Neural cell (in vitro differentiated cells): ENCODE measurements at regions not wholly inside any gene's neighbourhood (a gene's known extent, or its start where the extent isn't known, plus 50 kb on each side); places are given as distances from the start of the nearest gene placed in this dataset.

ENCODE experiments used
- H2AFZ ChIP-seq: fragments of 200-600, 300-800 bp; sonication (generic), shearing (Covaris generic); 2 replicates; pipeline ENCODE4 v1.6.0; 2014; ENCODE audit warnings: low read depth, mild to moderate bottlenecking, antibody characterized with exemption, low read length, moderate library complexity
- H3F3A ChIP-seq: fragments of 200-600 bp; shearing (Covaris generic); 2 replicates; pipeline ENCODE4 v1.6.1; 2016; ENCODE audit warnings: mild to moderate bottlenecking, moderate library complexity, mixed read lengths, antibody characterized with exemption, low read length; ENCODE audit not compliant: insufficient read depth, poor library complexity, severe bottlenecking
- H3K27ac ChIP-seq: fragments of 200-600, 300-800 bp; sonication (generic), shearing (Covaris generic); 2 replicates; pipeline ENCODE4 v1.5.1; 2014; ENCODE audit warnings: mild to moderate bottlenecking, low read length, moderate library complexity
- H3K27me3 ChIP-seq: fragments of 300-800, 200-600 bp; sonication (generic), shearing (Covaris generic); 2 replicates; pipeline ENCODE4 v1.6.0; 2014; ENCODE audit warnings: mild to moderate bottlenecking, low read depth, low read length, moderate library complexity; ENCODE audit not compliant: insufficient read depth
- H3K36me3 ChIP-seq: fragments of 300-800, 200-600 bp; sonication (generic), shearing (Covaris generic); 2 replicates; pipeline ENCODE4 v1.5.1; 2014; ENCODE audit warnings: mild to moderate bottlenecking, antibody characterized with exemption, low read length, moderate library complexity; ENCODE audit not compliant: insufficient read depth
- H3K4me2 ChIP-seq: fragments of 300-800, 200-600 bp; sonication (generic), shearing (Covaris generic); 2 replicates; pipeline ENCODE4 v1.6.0; 2014; ENCODE audit warnings: mild to moderate bottlenecking, low read length
- H3K4me3 ChIP-seq: fragments of 300-800, 200-600 bp; sonication (generic), shearing (Covaris generic); 2 replicates; pipeline ENCODE4 v1.5.1; 2014; ENCODE audit warnings: mild to moderate bottlenecking, low read length, moderate library complexity
- H3K79me2 ChIP-seq: fragments of 200-600 bp; shearing (Covaris generic); replicated peaks from 2 replicates; pipeline ENCODE4 v1.6.0; 2014; ENCODE audit warnings: mild to moderate bottlenecking, low read length, moderate library complexity; ENCODE audit not compliant: insufficient read depth
- H3K9ac ChIP-seq: fragments of 300-800, 200-600 bp; sonication (generic), shearing (Covaris generic); 2 replicates; pipeline ENCODE4 v1.6.1; 2016; ENCODE audit warnings: mild to moderate bottlenecking, low read length, mixed read lengths
- H3K9me2 ChIP-seq: fragments of 200-600 bp; shearing (Covaris generic); 2 replicates; pipeline ENCODE4 v1.6.1; 2016; ENCODE audit warnings: mild to moderate bottlenecking, low read length, mixed read lengths; ENCODE audit not compliant: insufficient read depth
- H3K9me3 ChIP-seq: fragments of 200-600, 300-800 bp; sonication (generic), shearing (Covaris generic); 2 replicates; pipeline ENCODE4 v1.6.1; 2016; ENCODE audit warnings: mild to moderate bottlenecking, mixed run types, low read length, moderate library complexity, mixed read lengths
- H4K20me1 ChIP-seq: fragments of 200-600 bp; shearing (Covaris generic); 2 replicates; pipeline ENCODE4 v1.6.1; 2016; ENCODE audit warnings: mild to moderate bottlenecking, mixed run types; ENCODE audit not compliant: insufficient read depth
- EP300 ChIP-seq: fragments of 450-650 bp; conservative IDR thresholded peaks from 2 replicates; pipeline ENCODE4 v1.6.1; 2014; ENCODE audit warnings: antibody characterized with exemption, mild to moderate bottlenecking, moderate library complexity; ENCODE audit not compliant: poor library complexity, severe bottlenecking
- EZH2 ChIP-seq: fragments of 200-600, 300-800 bp; shearing (Covaris generic), sonication (generic); IDR thresholded peaks from 2 replicates; pipeline ENCODE4 v1.6.1; 2014; ENCODE audit warnings: antibody characterized with exemption, low read length, borderline replicate concordance, mild to moderate bottlenecking; ENCODE audit not compliant: insufficient read depth, poor library complexity, severe bottlenecking
- MXI1 ChIP-seq: fragments of 450-650 bp; conservative IDR thresholded peaks from 2 replicates; pipeline ENCODE4 v1.6.1; 2014; ENCODE audit warnings: antibody characterized with exemption, mild to moderate bottlenecking; ENCODE audit not compliant: poor library complexity, severe bottlenecking
- POLR2AphosphoS5 ChIP-seq: IDR thresholded peaks from 2 replicates; pipeline ENCODE4 v1.6.1; 2012
- RAD21 ChIP-seq: fragments of 450-650 bp; conservative IDR thresholded peaks from 2 replicates; pipeline ENCODE4 v1.6.1; 2014; ENCODE audit warnings: antibody characterized with exemption, mild to moderate bottlenecking, moderate library complexity
- SMC3 ChIP-seq: fragments of 450-650 bp; conservative IDR thresholded peaks from 2 replicates; pipeline ENCODE4 v1.6.1; 2014; ENCODE audit warnings: antibody characterized with exemption, mild to moderate bottlenecking, moderate library complexity; ENCODE audit not compliant: poor library complexity
- TAF1 ChIP-seq: IDR thresholded peaks from 2 replicates; pipeline ENCODE4 v1.6.1; 2012; ENCODE audit warnings: low read depth
- TF ChIP-seq, protein P1 (sequence below): IDR thresholded peaks from 2 replicates; pipeline ENCODE4 v1.6.1; 2012; ENCODE audit warnings: borderline replicate concordance
- TF ChIP-seq, protein P2 (sequence below): fragments of 450-650 bp; IDR thresholded peaks from 2 replicates; pipeline ENCODE4 v1.5.1; 2014; ENCODE audit warnings: antibody characterized with exemption, mild to moderate bottlenecking, moderate library complexity; ENCODE audit not compliant: poor library complexity, severe bottlenecking

DNA sequence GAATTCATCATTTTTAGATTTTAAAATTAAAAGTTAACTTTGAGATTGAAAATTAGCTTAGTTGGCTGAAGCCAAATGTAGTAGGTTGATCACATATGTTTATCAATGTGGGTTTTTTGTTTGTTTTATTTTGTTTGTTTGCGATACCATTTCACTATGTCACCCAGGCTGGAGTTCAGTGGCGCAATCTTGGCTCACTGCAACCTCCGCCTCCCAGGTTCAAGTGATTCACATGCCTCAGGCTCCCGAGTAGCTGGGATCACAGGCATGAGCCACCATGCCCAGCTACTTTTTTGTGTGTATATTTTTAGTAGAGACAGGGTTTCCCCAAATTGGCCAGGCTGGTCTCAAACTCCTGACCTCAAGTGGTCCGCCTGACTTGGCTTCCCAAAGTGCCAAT lies 665.7 kb upstream of the SLC10A2 start:
- Histone ChIP-seq H3K4me3 (no peak overlapping the region), H3K9me3 (no peaks in the 10 kb centered on the region), H3K4me2 (no peak overlapping the region), H3F3A (no peaks in the 10 kb centered on the region), H3K36me3 (no peaks in the 10 kb centered on the region), H3K27me3 (no peaks in the 10 kb centered on the region), H2AFZ (no peak overlapping the region), H3K9ac (no peak overlapping the region), H3K9me2 (no peaks in the 10 kb centered on the region), H3K79me2 (no peaks in the 10 kb centered on the region), H3K27ac (no peak overlapping the region), H4K20me1 (no peaks in the 10 kb centered on the region)
- no peak for TF ChIP-seq RAD21

DNA sequence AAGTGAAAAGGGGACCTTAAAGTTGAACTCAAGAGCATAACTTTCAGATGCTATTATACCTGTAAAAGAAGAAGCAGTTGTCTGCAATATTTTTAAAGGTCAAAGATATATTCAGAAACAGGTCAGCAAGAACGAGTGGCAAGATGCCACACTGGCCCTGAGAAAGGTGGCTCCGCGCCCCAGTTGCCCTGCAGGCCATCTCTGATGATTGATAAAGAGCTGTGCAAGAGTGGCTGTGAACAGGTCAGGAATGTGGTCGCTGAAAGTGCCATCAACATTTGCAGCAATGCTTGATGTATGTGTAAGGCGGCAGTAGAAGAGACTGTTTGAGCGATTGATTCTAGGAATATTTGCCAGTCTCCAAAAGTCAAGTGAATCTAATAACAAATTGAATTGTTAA lies 664.2 kb upstream of the SLC10A2 start:
- Histone ChIP-seq H3K27ac (no peak overlapping the region), H3K4me2 (no peak overlapping the region), H3K4me3 (no peak overlapping the region), H3K9me2 (no peaks in the 10 kb centered on the region), H3F3A (no peaks in the 10 kb centered on the region), H4K20me1 (no peaks in the 10 kb centered on the region), H3K9ac (no peak overlapping the region), H3K79me2 (no peaks in the 10 kb centered on the region), H2AFZ (no peak overlapping the region), H3K36me3 (no peaks in the 10 kb centered on the region), H3K9me3 (no peaks in the 10 kb centered on the region), H3K27me3 (no peaks in the 10 kb centered on the region)
- TF ChIP-seq, protein P1, sequence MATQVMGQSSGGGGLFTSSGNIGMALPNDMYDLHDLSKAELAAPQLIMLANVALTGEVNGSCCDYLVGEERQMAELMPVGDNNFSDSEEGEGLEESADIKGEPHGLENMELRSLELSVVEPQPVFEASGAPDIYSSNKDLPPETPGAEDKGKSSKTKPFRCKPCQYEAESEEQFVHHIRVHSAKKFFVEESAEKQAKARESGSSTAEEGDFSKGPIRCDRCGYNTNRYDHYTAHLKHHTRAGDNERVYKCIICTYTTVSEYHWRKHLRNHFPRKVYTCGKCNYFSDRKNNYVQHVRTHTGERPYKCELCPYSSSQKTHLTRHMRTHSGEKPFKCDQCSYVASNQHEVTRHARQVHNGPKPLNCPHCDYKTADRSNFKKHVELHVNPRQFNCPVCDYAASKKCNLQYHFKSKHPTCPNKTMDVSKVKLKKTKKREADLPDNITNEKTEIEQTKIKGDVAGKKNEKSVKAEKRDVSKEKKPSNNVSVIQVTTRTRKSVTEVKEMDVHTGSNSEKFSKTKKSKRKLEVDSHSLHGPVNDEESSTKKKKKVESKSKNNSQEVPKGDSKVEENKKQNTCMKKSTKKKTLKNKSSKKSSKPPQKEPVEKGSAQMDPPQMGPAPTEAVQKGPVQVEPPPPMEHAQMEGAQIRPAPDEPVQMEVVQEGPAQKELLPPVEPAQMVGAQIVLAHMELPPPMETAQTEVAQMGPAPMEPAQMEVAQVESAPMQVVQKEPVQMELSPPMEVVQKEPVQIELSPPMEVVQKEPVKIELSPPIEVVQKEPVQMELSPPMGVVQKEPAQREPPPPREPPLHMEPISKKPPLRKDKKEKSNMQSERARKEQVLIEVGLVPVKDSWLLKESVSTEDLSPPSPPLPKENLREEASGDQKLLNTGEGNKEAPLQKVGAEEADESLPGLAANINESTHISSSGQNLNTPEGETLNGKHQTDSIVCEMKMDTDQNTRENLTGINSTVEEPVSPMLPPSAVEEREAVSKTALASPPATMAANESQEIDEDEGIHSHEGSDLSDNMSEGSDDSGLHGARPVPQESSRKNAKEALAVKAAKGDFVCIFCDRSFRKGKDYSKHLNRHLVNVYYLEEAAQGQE: no peak
- TF ChIP-seq EZH2 (no peak), MXI1 (no peak), SMC3 (no peak), EP300 (no peak), TAF1 (no peak), RAD21 (no peak), POLR2AphosphoS5 (no peak)
- TF ChIP-seq, protein P2, sequence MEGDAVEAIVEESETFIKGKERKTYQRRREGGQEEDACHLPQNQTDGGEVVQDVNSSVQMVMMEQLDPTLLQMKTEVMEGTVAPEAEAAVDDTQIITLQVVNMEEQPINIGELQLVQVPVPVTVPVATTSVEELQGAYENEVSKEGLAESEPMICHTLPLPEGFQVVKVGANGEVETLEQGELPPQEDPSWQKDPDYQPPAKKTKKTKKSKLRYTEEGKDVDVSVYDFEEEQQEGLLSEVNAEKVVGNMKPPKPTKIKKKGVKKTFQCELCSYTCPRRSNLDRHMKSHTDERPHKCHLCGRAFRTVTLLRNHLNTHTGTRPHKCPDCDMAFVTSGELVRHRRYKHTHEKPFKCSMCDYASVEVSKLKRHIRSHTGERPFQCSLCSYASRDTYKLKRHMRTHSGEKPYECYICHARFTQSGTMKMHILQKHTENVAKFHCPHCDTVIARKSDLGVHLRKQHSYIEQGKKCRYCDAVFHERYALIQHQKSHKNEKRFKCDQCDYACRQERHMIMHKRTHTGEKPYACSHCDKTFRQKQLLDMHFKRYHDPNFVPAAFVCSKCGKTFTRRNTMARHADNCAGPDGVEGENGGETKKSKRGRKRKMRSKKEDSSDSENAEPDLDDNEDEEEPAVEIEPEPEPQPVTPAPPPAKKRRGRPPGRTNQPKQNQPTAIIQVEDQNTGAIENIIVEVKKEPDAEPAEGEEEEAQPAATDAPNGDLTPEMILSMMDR: no peak

DNA sequence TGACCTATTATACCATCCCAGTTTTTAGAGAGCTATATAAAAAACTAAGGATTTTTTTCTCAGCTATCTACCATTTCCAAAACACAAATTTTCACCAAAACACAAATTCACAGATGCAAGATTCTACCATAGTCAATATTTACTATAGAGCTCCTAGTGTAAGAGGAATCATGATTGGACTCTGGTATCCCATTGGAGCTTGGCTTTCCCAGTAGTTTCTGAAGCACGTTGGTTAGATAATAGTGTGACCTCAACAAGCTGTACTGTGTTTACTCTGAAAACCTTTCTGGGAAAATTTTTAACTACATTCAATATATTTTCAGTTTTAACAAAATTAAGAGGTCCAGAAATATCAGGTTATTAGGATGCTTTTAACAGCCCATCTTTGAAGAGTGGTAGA lies 660.6 kb upstream of the SLC10A2 start:
- no peaks in the 10 kb centered on the region for H3K79me2 ChIP-seq
- H3K27ac ChIP-seq: no peak overlapping the region
- H4K20me1 ChIP-seq: no peaks in the 10 kb centered on the region
- H3K36me3 ChIP-seq: no peaks in the 10 kb centered on the region
- no peaks in the 10 kb centered on the region for H3F3A ChIP-seq
- no peaks in the 10 kb centered on the region for H3K9me3 ChIP-seq
- H3K4me2 ChIP-seq: no peak overlapping the region
- TF ChIP-seq TAF1: no peak
- TF ChIP-seq EZH2: no peak
- TF ChIP-seq, protein P1: no peak
- TF ChIP-seq RAD21: no peak
- no peak for TF ChIP-seq EP300
- TF ChIP-seq, protein P2: no peak
- TF ChIP-seq SMC3: no peak
- TF ChIP-seq POLR2AphosphoS5: no peak
- TF ChIP-seq MXI1: no peak
- no peaks in the 10 kb centered on the region for H3K27me3 ChIP-seq
- H3K4me3 ChIP-seq: no peak overlapping the region
- no peak overlapping the region for H3K9ac ChIP-seq
- H2AFZ ChIP-seq: no peak overlapping the region
- H3K9me2 ChIP-seq: no peaks in the 10 kb centered on the region
